OCI-LY7 (cell line): ENCODE measurements at regions not wholly inside any gene's neighbourhood (a gene's known extent, or its start where the extent isn't known, plus 50 kb on each side); places are given as distances from the start of the nearest gene placed in this dataset.

Experiments used
- BruUV-seq: library from RNA; stranded (reverse); fragments of 400-500 nt; replicated peaks from 2 replicates; lab custom pipeline; 2021; lab: Mats Ljungman, UMichigan
- CTCF ChIA-PET: fragments of 300-600 bp; sonication (Branson Sonifier 250); formaldehyde crosslinking; loops from one replicate; lab custom pipeline; 2022; ENCODE audit warnings: antibody characterized with exemption; ENCODE audit not compliant: unreplicated experiment; lab: Charles Lee
- POLR2A ChIA-PET: fragments of 300-600 bp; sonication (Branson Sonifier 250); formaldehyde crosslinking; loops from one replicate; lab custom pipeline; 2022; ENCODE audit warnings: antibody characterized with exemption; lab: Charles Lee
- DNase-seq: peaks from one replicate; pipeline ENCODE4 v3.0.0-alpha.2; 2015; ENCODE audit warnings: low spot score
- H2AFZ ChIP-seq: fragments of 200-600 bp; sonication (generic), shearing (Covaris generic); 2 replicates; pipeline ENCODE4 v1.6.1; 2014; ENCODE audit warnings: mild to moderate bottlenecking, antibody characterized with exemption, low read length, moderate library complexity
- H3K27ac ChIP-seq: fragments of 200-600 bp; sonication (generic); 2 replicates; pipeline ENCODE4 v1.5.1; 2014; ENCODE audit warnings: mixed run types, low read depth, mild to moderate bottlenecking, moderate library complexity, low read length, inconsistent platforms; ENCODE audit not compliant: poor library complexity, severe bottlenecking
- H3K36me3 ChIP-seq: fragments of 200-600 bp; sonication (generic); 2 replicates; pipeline ENCODE4 v1.6.1; 2014; ENCODE audit warnings: mild to moderate bottlenecking, antibody characterized with exemption, low read length, moderate library complexity, mixed read lengths; ENCODE audit not compliant: insufficient read depth
- H3K4me1 ChIP-seq: fragments of 200-600 bp; sonication (generic); 2 replicates; pipeline ENCODE4 v1.5.1; 2014; ENCODE audit warnings: mild to moderate bottlenecking, low read length; ENCODE audit not compliant: insufficient read depth, poor library complexity, severe bottlenecking
- H3K4me2 ChIP-seq: fragments of 200-600 bp; sonication (generic); 2 replicates; pipeline ENCODE4 v1.6.1; 2014; ENCODE audit warnings: mild to moderate bottlenecking, low read length
- H3K4me3 ChIP-seq: fragments of 200-600 bp; sonication (generic); 2 replicates; pipeline ENCODE4 v1.5.1; 2014; ENCODE audit warnings: mild to moderate bottlenecking, low read depth, low read length; ENCODE audit not compliant: poor library complexity, severe bottlenecking
- H3K79me2 ChIP-seq: fragments of 200-600 bp; sonication (generic); 2 replicates; pipeline ENCODE4 v1.6.1; 2016; ENCODE audit warnings: low read depth, mild to moderate bottlenecking, low read length, moderate library complexity, mixed read lengths; ENCODE audit not compliant: insufficient read depth
- H3K9me2 ChIP-seq: fragments of 200-600 bp; sonication (generic); 2 replicates; pipeline ENCODE4 v1.6.1; 2016; ENCODE audit warnings: mild to moderate bottlenecking, low read length, mixed read lengths; ENCODE audit not compliant: insufficient read depth
- H3K9me3 ChIP-seq: fragments of 200-600 bp; sonication (generic); 2 replicates; pipeline ENCODE4 v1.6.1; 2014; ENCODE audit warnings: mild to moderate bottlenecking, mixed run types, low read length, mixed read lengths
- H4K20me1 ChIP-seq: fragments of 200-600 bp; sonication (generic); 2 replicates; pipeline ENCODE4 v1.6.1; 2014; ENCODE audit warnings: mild to moderate bottlenecking, antibody characterized with exemption, low read length, moderate library complexity, mixed read lengths; ENCODE audit not compliant: insufficient read depth
- EZH2phosphoT487 ChIP-seq: fragments of 200-600 bp; sonication (generic); IDR thresholded peaks from 2 replicates; pipeline ENCODE4 v1.6.1; 2018; ENCODE audit warnings: low read depth, borderline replicate concordance, mild to moderate bottlenecking, mixed run types, antibody characterized with exemption, low read length, moderate library complexity, mixed read lengths
- intact Hi-C: fragments of 100-400 bp; cut with micrococcal nuclease; formaldehyde crosslinking; loops from one replicate; pipeline ENCODE4 v1.10.0; 2022; ENCODE audit not compliant: unreplicated experiment
- TF ChIP-seq, protein P1 (sequence below): fragments of 200-600 bp; sonication (generic); conservative IDR thresholded peaks from 2 replicates; pipeline ENCODE4 v1.5.1; 2014; ENCODE audit warnings: mild to moderate bottlenecking, antibody characterized with exemption, low read length, moderate library complexity, mixed read lengths

- H3K9me2 ChIP-seq, result no peaks in the 10 kb centered on the region
- ChIA-PET POLR2A (no interaction called here), CTCF (no interaction called here)
- H3K27ac ChIP-seq, result no peak overlapping the region
- DNase-seq, result no peak
- no peaks in the 10 kb centered on the region for H3K4me1 ChIP-seq
- no peaks in the 10 kb centered on the region for H3K9me3 ChIP-seq
- TF ChIP-seq, protein P1, sequence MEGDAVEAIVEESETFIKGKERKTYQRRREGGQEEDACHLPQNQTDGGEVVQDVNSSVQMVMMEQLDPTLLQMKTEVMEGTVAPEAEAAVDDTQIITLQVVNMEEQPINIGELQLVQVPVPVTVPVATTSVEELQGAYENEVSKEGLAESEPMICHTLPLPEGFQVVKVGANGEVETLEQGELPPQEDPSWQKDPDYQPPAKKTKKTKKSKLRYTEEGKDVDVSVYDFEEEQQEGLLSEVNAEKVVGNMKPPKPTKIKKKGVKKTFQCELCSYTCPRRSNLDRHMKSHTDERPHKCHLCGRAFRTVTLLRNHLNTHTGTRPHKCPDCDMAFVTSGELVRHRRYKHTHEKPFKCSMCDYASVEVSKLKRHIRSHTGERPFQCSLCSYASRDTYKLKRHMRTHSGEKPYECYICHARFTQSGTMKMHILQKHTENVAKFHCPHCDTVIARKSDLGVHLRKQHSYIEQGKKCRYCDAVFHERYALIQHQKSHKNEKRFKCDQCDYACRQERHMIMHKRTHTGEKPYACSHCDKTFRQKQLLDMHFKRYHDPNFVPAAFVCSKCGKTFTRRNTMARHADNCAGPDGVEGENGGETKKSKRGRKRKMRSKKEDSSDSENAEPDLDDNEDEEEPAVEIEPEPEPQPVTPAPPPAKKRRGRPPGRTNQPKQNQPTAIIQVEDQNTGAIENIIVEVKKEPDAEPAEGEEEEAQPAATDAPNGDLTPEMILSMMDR, result no peak
- no peak for TF ChIP-seq EZH2phosphoT487
- no peak overlapping the region for H3K4me2 ChIP-seq
- no peaks in the 10 kb centered on the region for H4K20me1 ChIP-seq
- H3K79me2 ChIP-seq, result no peaks in the 10 kb centered on the region
- intact Hi-C loops, result no loop called here
- H2AFZ ChIP-seq, result no peak overlapping the region
- H3K36me3 ChIP-seq, result no peaks in the 10 kb centered on the region
- no TSS peak for BruUV-seq
- no peak overlapping the region for H3K4me3 ChIP-seq
These were observed 159.0 kb downstream of the LRIG3 start for GRCh38 chr12:58761308-58761707.

DNA sequence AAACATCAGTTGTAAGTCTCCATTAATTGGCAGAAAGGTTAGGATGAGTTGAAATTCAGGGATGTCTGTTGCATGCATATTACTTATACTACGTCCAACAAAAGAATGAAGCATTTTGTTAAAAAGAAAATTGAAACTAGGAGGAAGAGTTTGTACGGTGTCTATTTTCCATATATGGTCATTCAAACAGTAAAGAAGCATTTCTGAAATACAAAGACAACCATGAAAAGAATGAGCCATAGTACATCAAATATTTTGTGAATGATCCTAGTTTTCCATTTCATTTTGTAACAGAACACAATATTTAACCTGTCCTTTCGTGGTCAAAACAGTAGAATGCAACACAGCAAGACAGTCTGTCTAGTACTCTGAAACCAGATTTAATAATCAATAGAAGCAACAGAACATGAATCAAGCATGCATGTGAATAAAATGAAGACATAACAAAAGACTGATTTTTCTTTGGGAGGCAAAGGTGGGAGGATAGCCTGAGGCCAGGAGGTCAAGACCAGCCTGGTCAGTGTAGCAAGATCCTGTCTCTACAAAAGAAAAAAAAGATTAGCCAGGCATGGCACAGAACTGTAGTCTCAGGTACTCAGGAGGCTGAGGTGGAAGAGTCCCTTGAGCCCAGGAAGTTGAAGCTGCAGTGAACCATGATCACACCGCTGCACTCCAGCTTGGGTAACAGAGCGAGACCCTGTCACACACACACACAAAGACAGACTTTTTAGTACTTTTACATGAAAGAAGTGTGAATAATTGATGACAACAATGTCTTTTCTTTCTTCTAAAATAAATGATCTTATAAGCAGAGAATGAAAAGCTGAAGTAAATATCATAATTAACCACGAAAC lies 156.0 kb downstream of the LRIG3 start:
- H3K9me2 ChIP-seq, result no peaks in the 10 kb centered on the region
- intact Hi-C loops, result no loop called here
- TF ChIP-seq EZH2phosphoT487, result no peak
- TF ChIP-seq, protein P1, result no peak
- H3K79me2 ChIP-seq, result no peaks in the 10 kb centered on the region
- no peaks in the 10 kb centered on the region for H3K4me1 ChIP-seq
- H4K20me1 ChIP-seq, result no peaks in the 10 kb centered on the region
- ChIA-PET POLR2A (interaction anchor here (0.7 kb wide), 1 partner anchor 36 kb away, joined by 3 read pairs; no protein-coding TSS in a partner anchor), CTCF (no interaction called here)
- DNase-seq, result no peak
- no peaks in the 10 kb centered on the region for H3K9me3 ChIP-seq
- no peak overlapping the region for H2AFZ ChIP-seq
- no peak overlapping the region for H3K4me3 ChIP-seq
- H3K36me3 ChIP-seq, result no peaks in the 10 kb centered on the region
- no peak overlapping the region for H3K4me2 ChIP-seq
- H3K27ac ChIP-seq, result no peak overlapping the region
- no TSS peak for BruUV-seq

DNA sequence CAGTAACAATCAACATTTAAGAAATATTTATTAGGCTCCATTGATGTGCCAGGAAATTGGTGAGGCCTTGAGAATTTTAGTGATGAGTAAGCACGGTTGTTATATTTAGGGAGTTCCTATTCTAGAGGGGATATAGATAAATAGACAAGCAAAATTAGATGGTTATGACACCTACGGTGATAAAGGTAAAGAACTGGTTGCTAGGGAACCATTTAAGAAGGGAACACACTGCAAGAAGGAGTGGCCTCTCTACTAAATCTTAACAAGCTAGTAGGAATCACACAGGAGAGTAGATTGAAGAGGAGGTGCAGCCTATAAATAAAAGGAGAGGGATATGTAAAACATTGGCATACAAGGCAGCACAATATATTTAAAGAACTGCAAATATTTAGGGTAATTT lies 155.2 kb downstream of the LRIG3 start:
- no peak for DNase-seq
- no peaks in the 10 kb centered on the region for H3K4me1 ChIP-seq
- H3K27ac ChIP-seq, result no peak overlapping the region
- no peak overlapping the region for H3K4me3 ChIP-seq
- CTCF ChIA-PET, result no interaction called here
- POLR2A ChIA-PET, result interaction anchor here (0.7 kb wide), 1 partner anchor 37 kb away, joined by 3 read pairs; no protein-coding TSS in a partner anchor
- H3K79me2 ChIP-seq, result no peaks in the 10 kb centered on the region
- intact Hi-C loops, result no loop called here
- no peaks in the 10 kb centered on the region for H4K20me1 ChIP-seq
- TF ChIP-seq, protein P1, result no peak
- no peak for TF ChIP-seq EZH2phosphoT487
- no peak overlapping the region for H2AFZ ChIP-seq
- H3K36me3 ChIP-seq, result no peaks in the 10 kb centered on the region
- H3K9me3 ChIP-seq, result no peaks in the 10 kb centered on the region
- no peaks in the 10 kb centered on the region for H3K9me2 ChIP-seq
- no peak overlapping the region for H3K4me2 ChIP-seq
- no TSS peak for BruUV-seq
